RWPE1 (cell line): ENCODE measurements at regions not wholly inside any gene's neighbourhood (a gene's known extent, or its start where the extent isn't known, plus 50 kb on each side); places are given as distances from the start of the nearest gene placed in this dataset.
A peak's percentile ranks its signal among the peaks of the same experiment; 100 is the strongest.

Source experiments
- CTCF ChIA-PET: fragments of 350-600 bp; sonication (Branson Sonifier 250); formaldehyde crosslinking; extraction: SDS; loops from one replicate; lab custom pipeline; 2021; lab: Yijun Ruan, JAX
- POLR2A ChIA-PET: fragments of 400-600 bp; formaldehyde crosslinking; extraction: SDS; loops from one replicate; lab custom pipeline; 2020; ENCODE audit warnings: antibody characterized with exemption; ENCODE audit not compliant: low non-redundant PET; lab: Yijun Ruan, JAX
- DNase-seq: peaks from one replicate; pipeline ENCODE4 v3.0.0; 2012; ENCODE audit warnings: low spot score
- H3K27ac ChIP-seq: fragments of 450-650 bp; 2 replicates; pipeline ENCODE4 v1.5.1; 2017
- CTCF ChIP-seq: fragments of 450-650 bp; conservative IDR thresholded peaks from 2 replicates; pipeline ENCODE4 v1.5.1; 2017; ENCODE audit warnings: low read depth, mild to moderate bottlenecking

DNA sequence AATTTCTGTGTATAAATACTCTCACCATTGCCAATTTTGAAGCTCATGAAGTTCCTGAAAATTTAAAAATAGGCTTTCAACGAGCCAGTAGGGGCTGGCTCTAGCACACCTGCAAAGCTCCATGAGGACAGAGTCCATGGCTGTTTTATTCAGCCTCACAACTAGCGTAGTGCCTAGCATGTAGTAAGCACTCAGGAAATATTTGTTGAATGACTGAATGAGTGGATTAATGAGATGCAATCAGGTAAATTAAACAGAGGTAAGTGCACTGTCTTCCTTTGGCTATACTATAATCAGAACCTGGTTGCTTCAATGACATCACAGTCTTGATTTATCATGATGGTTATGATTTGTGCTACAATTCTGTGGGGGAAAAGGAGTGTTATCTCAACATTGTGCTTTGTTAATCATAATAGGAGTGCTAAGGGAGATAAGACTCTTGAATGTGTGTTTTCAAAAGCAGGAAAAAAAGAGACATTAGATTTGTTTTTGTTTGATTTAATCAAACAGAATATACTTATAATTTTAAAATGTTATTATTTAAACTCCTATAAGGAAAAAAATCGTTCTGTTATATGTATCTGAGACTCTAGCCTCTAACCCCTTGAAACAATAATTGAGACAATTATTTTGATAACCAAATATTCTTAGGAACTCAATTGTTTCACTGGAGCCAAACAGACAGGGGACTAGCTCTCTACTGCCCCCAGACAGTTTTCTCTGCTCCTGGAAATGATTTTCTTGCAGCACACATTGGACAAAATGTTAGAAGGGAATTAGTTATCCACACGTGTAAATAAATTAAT, 171.7 kb upstream of the ATP11B start:
- CTCF ChIA-PET: interaction anchor here (0.6 to 1.2 kb wide), 4 partner anchors 61 to 919 kb away, joined by 3 read pairs; no protein-coding TSS in a partner anchor
- peak; percentile 31; the same call in 1 of the 2 replicates for TF ChIP-seq CTCF
- no peak for DNase-seq
- POLR2A ChIA-PET: no interaction called here
- no peak overlapping the region for H3K27ac ChIP-seq

- POLR2A ChIA-PET: no interaction called here
- no peak overlapping the region for H3K27ac ChIP-seq
- no peak for DNase-seq
- CTCF ChIA-PET: interaction anchor here (0.6 to 1.2 kb wide), 4 partner anchors 49 to 679 kb away, joined by 3 to 4 read pairs (median 3); no protein-coding TSS in a partner anchor
- peak; percentile 10; the same call in 1 of the 2 replicates for TF ChIP-seq CTCF
These were observed 171.1 kb upstream of the ATP11B start for GRCh38 chr3:182622241-182622545.

DNA sequence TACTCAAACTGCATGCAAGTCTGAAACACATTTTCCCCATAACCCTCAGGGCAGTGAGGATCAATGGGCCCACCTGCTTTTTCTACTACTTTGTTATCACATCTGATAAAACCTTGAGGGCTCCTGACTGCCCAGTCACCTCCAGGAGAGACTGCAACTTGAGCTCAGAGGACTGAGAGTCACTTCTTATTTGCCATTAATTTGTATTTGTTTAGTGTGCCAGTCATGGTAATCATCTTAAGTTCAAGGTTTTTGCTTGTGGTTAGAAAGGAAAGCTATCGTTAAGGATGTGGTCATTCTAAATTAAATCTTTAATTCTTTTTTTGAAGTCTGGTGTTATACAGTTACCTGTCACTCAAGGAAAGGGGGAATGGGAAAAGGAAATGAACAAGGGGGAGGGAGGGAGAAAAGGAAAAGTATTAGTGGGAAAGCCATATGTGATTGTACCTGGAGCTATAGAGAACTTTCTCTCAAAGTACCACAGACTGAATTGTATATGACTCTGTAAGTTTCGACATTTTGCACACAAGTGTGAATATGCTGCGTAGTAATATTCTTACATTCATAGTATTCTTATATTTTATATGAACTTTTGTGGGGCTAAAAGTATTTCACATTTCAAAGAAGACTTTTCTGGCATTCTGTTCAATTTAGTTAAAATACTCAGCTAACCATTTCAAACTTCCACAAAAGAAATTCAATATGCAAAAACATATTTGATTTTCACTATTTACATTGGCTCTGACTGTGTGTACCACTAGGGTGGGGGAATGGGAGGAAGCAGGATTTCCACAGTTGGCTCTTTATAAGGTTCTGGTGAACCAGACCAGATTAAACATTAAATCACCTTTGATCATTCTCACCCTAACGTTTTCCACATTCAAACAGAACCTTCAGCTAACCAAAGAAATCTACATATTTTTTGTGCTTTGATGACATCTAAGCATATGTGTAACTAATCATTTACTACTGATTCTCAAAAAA, 166.5 kb upstream of the ATP11B start:
- ChIA-PET POLR2A (no interaction called here), CTCF (interaction anchor here (0.7 to 2.0 kb wide), 2 partner anchors 13 to 56 kb away, joined by 3 to 7 read pairs; no protein-coding TSS in a partner anchor)
- no peak for DNase-seq
- H3K27ac ChIP-seq: no peak overlapping the region
- no peak for TF ChIP-seq CTCF

DNA sequence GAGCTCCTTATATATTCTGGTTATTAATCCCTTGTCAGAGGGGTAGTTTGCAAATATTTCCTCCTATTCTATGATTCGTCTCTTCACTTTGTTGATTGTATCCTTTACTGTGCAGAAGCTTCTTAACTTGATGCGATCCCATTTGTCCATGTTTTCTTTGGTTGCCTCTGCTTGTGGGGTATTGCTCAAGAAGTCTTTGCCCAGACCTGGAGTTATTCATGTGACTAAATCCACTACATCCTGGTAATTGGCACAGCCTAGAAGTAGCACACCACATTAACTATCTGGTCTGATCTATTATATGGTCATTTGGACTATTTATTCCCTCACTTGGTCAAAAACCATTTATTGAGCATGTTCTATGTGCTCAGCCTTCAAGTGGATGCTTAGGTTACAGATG, 164.8 kb upstream of the ATP11B start:
- POLR2A ChIA-PET: no interaction called here
- no peak overlapping the region for H3K27ac ChIP-seq
- CTCF ChIA-PET: interaction anchor here (0.6 to 2.0 kb wide), 3 partner anchors 55 to 645 kb away, joined by 3 to 8 read pairs (median 7); no protein-coding TSS in a partner anchor
- no peak for DNase-seq
- no peak for TF ChIP-seq CTCF

DNA sequence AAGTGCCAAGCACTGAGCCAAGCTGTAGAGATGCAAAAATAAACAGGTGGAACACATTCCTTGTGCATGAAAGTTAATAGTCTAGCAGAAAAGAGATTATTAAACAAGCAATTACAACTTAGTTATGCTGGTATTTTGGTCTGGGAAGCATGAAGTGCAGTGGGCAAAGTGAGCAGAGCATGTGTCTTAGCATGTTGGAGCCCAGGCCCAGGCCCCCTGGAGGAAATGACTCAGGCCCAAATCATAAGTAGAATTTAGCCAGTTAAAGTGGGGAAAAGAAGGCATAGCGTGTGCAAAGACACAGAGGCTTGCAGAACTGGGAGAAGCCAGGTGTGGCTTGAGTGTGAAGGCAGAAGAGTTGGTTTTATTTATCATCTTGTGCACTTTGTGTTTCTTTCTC, 163.8 kb upstream of the ATP11B start:
- ChIA-PET POLR2A (no interaction called here), CTCF (interaction anchor here (0.7 kb wide), 1 partner anchor 95 kb away, joined by 3 read pairs; no protein-coding TSS in a partner anchor)
- peak overlapping the region; percentile 42; the same call in 1 of the 2 replicates for H3K27ac ChIP-seq
- peak; percentile 60 for DNase-seq
- TF ChIP-seq CTCF: no peak
